Frontal cortex (tissue), 3 donors: ENCODE measurements at regions not wholly inside any gene's neighbourhood (a gene's known extent, or its start where the extent isn't known, plus 50 kb on each side); places are given as distances from the start of the nearest gene placed in this dataset.

Experiments
- DNase-seq, 2 donors: peaks; one replicate each; pipeline ENCODE4 v3.0.0; 2012; ENCODE audit warnings: low spot score in 2 of 2
- FAIRE-seq: peaks from 2 replicates; lab custom pipeline; 2012; peaks lifted over from hg19 to GRCh38; lab: Jason Lieb, UNC
- donor health status: control.
- donor health status: control.
- donor health status: control.

DNA sequence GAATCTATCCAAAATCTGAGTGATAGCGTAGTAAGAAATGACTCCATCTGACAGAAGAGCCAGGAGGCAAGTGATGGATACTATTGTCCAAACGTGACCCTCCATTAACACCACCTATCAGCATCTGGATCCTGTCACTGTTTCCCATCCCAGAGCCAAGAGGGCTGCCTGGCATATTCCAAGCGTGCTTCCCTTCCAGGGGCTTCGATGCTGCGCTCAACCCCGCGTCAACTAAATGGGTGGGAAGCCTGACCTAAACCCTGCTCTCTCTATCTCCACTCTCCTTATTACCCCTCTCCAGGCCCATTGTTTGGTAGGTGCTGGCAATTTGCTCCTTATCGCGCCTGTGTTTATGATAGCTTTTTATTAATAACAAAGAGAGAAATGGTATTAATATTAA is 83.2 kb downstream of the NR2F2 start:
- FAIRE-seq (no peak), DNase-seq (no peak)

DNA sequence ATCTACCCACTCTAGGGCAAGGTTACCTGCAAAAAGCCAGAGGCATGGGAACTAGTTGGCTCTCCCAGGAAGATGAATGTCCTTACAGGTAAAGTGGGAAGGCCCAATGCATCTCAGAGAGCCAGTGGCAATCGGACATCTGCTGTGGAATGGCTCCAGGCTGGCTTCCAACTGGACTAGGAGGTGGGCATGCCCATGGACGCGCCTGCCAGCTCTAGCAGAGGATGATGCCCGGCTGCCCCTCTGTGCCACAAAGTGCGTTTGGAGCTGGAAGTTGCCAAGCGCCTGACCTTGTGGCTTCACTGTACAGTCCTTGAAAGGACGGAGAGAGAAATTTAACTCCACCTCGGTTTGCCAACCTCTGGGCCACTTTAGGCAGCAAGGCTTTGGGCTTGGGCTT is 84.4 kb downstream of the NR2F2 start:
- FAIRE-seq (no peak), DNase-seq (no peak)

DNA sequence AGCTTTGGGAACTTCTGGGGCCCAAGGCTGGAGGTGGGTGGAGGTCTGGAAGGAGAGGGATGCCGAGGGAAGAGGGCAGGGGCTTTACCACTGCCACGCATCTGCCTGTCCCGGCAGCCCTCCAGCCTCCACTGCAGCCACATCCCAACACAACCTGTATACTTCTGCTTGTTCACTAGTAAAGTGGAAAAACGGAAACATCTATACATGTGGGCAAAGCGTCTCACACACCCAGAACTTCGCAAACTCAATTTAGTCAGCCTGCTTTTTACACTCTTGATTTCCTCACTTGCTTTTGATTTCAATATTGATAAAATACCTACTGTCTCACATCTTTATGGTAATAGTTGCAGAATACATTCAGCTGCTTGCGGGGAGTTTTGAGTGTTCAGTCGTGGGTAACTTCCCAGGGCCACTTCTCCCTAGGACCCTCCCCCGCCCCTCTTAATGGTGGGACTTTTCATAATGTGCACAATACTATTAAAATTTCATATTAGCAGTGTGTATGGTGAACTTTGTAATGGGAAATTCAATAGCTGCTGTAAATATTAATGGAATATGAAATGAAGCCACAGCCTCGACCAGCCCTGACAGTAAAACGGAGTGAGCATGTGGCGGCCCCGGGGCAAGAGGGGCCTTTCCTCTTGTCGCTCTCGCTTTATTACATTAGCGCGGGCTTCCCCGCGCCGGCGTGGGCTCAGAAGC is 85.2 kb downstream of the NR2F2 start:
- FAIRE-seq = no peak

DNA sequence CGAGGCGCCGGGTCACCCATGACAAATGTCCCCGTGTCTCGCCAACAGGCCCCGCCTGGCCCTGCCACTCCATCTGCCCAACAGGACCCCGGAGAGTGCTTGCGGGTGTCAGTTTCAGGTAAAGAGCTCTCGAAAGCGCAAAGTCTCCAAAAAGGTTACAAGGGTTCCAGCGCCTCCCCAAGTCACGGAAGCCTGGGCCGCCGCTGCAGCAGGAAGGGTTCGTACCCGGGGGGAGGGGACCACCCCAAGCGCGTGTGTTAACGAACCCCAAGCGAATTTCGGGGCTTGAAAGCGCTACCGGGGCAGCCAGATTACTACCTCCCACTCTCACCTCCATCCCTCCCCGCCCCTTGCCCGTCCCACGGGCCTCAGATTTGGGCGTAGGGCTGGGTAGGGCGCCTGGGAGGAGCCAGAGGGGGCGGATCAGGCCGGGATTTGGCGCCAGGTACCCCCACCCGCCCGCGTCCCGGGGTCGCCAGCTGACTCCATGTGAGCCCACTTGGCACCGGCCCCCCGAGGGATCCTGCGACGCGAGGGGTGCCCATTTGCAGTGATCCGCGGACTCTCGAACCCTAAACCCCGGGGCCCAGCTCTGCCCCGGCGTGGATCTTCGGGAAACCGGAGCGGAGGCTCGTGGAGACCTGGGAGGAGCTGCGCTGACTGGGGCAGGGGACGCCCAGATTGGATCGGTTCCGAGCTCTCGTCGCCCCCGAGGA is 85.9 kb downstream of the NR2F2 start:
- DNase-seq = no peak

More for the DNA sequence above, 85.2 kb downstream of the NR2F2 start:
- no peak for DNase-seq

DNA sequence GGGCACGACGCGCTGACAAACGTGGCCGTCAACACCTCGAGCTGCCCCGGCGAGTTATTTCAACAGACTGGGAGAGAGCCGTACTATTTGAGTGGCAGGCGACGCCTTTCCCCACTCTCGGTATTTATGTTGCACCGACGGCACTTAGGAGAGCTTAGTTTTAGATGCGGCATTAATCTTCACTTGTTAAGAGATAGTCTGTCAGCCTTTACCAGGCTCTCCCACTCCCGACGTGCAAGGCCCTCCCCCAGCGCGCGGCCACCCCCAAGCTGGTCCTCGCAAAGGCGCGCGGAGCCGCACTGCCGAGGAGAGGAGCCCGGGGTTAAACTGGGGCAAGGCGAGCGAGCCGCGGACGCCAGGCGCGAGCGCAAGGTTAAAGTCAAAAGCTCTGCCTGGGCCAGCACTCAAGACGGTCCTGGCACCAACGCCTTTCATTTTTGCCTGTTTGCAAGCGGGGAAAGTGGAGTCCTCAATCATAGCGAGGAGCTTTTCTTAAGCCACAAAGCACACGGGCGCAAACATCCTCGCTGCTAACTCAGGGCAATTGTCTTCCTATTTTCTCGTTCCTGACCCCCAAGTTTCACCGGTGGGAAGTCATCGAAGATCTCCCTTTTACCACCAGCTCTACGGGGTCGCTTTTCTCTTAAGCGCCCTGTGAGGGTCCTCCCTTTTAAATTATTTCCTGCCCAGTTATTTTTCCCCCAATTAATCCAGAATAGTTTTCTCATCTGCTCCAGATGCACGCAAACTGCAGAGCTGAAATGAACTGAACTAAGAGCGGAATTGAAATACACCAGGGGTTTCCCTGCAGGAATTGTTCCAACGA is 86.6 kb downstream of the NR2F2 start:
- DNase-seq (no peak), FAIRE-seq (no peak)

More for the DNA sequence above, 85.9 kb downstream of the NR2F2 start:
- FAIRE-seq = no peak

DNA sequence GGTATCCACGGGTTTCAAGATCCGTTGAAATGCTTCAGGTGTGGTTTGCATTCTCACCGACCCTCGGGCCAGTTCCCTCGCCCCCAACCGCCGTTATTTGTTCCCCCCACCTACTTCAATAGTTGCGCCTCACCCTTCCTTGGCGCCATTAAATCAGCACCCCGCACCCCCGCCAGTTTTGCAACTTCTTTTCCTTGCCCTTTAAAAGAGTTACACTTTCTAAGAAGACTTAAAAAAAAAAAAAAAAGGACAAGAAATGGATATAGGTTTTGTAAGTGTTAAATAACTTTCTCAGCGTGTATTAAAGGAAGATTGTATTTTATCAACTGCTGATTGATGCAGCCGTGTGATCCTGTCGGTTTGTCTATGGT is 87.2 kb downstream of the NR2F2 start:
- no peak for FAIRE-seq
- DNase-seq = no peak

DNA sequence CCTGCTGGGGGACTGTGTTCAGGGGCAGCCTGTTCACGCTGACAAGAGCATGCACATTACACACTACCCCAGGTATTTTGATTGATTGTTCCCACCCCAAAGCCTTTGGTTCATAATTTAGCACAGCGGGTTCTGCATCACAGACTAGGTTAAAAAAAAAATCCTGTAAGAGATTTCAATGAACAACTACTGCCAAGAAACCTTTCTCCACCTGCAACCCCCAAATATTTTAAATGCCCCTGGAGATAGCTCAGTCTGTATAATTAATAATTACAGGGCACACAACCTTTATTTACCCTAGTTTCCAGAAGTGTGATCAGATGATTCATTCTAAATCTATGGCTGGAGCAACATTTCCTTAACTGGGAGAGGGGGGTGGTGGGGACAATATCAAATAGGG is 87.6 kb downstream of the NR2F2 start:
- DNase-seq = no peak

DNA sequence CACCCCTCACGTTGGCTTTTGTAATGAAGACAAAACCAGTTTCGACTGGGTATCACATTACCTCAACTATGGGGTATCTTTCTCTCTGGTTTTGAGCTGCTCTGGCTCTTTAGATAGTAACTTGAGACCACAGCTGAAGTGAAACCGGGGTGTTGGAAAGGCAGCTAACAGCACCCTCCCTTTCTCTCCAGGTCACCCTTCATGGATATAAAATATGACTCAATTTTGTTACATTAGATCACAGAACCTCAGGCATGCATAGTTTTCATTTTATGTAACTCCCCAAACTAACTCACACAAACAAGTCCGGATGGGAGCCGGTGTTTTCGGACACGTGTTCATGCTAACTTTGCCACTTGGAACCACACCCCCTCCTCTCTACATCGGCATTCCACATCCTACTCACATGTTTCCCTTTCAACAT is 90.7 kb downstream of the NR2F2 start:
- DNase-seq = no peak
- no peak for FAIRE-seq

More for the DNA sequence above, 87.6 kb downstream of the NR2F2 start:
- FAIRE-seq = no peak

DNA sequence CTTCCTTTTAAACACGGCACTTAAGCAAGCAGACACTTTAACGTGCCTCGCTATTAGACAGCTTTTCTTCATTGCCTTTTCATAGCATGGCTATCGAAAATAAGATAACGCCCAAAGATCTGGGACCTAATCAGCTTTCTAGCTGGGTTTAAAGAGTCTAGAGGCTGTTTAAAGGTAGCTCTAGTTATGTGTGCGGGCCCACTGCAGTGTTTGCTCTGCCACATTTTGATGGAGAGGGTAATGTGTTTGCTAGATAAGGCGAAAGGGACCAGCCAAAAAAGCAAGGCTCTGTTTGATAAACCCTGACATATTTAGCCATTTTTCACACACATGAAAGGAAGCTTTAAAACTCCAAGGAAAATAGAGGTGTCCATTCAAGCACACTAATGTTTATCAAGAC is 91.6 kb downstream of the NR2F2 start:
- FAIRE-seq (no peak), DNase-seq (no peak)

DNA sequence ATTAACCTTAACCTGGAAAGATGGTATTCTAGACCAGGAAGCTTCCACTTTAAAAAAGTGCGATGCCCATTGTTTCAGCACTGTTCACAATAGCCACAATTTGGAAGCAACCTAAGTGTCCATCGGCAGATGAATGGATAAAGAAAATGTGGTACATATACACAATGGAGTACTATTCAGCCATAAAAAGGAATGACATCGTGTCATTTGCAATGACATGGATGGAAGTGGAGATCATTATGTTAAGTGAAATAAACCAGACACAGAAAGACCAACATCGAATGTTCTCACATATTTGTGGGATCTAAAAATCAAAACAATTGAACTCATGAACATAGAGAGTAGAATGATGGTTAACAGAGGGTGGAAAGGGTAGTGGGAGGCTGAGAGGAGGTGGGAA is 94.2 kb downstream of the NR2F2 start:
- FAIRE-seq = no peak
- no peak for DNase-seq

DNA sequence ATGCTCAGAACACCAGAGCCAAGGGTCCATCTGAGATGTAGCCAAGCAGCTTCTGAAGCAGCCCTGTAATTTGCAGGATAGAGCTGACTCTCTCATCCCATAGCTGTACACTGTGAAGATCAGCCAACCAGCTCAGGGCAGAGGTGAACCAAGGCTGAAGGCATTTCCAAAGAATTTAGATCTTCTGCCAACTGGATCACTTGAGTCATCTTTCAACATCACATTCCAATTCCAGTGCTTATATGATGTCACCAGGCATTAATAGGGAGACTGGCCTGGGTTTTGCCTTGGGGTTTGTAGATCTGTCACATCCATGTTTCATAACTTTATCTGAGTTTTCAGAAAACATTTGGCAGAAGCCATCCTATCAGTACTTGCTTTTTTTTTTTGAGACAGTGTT is 98.2 kb downstream of the NR2F2 start:
- DNase-seq = no peak

DNA sequence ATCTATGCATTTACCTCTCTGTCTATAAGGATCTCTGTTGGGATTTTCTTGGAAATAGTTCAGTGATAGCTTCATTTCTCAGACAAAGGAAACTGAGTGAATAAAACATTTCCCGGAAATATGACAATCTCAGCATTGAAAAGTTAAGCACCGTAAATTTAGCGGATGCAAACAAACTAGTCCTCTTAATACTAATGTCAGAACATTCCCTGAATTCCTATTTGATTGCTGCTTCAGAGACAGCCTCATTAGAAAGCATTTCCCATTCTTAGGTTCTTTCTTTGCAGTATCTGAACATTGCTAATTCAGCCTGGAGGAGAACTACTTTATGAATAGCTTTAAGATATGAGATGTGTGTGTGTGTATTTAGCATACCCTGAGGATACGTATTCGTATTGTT is 101.3 kb downstream of the NR2F2 start:
- FAIRE-seq (no peak), DNase-seq (no peak)

More for the DNA sequence above, 98.2 kb downstream of the NR2F2 start:
- FAIRE-seq = no peak

DNA sequence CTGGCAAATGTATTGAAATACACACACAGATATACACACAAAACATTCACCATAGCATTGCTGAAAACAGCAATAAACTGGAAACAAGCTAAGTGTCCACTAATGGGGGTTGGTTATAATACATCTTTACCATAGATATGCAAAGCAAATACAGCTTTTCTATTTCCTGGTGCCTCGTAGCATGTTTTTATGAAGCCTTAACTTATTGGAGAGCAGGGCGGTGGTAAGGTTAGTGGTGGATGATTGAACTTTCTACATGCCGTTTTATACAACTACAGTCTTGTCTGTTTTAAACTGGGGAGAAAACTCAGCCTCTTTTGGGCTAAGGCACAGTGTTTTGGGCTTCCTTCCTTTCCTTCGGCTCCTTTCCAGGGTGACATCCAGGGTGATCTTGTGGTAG is 104.5 kb downstream of the NR2F2 start:
- no peak for DNase-seq
- FAIRE-seq = no peak

DNA sequence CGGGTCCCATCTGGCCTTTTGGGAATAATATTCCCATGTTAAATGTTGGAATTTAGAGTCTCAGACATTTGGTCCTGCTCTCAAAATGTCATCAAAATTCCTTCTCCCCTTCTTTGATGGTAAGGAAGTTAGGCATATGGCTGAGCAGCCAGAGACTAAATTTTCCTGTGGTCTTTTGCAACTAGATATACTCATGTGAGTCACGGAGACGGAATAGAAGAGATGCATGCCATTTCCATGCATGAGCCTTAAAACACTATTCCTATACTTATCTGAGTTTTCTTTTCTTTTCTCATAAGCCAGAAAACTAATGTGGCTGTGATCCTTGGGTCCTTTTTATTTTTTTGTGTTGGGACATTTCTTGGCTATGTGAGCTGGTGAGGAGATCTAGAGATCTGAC is 105.3 kb downstream of the NR2F2 start:
- DNase-seq = no peak
- no peak for FAIRE-seq

DNA sequence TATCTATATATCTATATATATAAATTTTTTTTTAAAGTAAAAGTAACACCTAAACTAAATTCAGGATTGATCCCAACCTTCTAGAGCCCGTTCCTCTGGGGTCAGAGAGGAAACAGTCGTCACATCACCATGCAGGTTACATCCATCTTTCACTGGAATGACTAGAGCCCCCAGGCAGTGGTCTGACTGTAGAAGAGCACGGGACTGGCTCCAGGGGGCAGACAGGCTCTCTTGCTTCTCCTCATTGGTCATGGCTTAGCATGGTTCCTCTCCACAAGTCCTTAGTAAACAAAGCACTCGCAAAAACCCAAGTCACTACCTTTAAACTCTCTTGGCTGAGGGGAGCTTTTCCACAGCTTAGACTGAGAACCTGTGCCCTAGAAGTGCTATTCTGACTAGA is 110.5 kb downstream of the NR2F2 start:
- DNase-seq (no peak), FAIRE-seq (no peak)

DNA sequence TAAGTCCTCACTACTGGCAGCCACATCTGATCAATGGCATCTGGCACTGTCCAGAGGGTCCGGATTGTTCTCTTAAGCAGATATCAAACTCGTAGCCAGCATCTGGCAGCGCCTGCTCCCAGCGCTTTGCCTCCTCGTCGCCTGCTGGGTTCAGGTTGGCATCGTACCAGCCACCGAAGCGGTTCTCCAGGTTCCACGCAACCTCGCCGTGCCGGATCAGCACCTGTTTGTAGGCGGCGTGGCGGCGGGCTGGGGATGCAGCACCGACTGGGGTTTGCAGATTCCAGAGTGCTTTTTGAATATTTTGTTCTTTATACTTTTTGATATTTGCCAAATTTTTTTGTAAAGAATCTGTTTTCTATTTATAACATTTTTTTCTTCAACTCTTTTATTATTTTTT is 111.6 kb downstream of the NR2F2 start:
- FAIRE-seq = no peak
- DNase-seq = no peak

DNA sequence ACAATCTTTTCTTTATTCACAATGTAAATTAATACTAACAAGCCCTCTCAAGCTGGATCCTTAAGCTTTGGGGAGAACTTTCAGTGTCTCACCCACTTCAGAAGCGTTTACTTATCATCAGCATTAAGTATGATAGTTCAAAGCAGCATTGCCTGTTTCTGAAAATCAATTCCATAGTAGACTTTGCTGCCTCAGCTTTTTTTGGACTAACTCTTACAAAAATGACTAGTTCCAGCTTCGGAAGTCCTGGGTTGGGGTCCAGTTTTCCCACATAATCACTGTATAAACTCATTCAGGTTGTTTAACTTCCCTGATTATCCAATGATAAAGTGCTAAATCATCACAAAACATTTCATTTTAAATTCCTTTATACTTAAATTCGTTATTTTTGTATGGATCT is 114.4 kb downstream of the NR2F2 start:
- DNase-seq (no peak), FAIRE-seq (no peak)

DNA sequence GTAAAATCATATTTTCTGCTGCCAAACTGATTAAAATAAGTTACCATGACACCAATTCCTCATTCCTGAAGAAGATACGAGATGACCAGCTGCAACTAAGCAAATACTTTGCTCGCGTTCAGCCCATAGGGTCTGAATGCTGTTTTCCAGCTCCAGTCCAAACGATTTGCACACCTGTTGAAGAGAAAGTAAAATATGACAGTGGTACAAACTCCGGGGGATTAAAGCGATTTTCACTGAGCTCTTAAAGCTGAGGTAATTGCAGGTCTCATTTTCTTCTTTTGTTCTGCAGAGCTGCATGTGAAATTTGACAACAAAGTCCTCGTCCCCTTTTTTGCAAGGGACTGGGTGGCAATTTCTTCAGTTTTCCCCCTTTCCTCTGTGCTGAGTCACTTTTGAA is 118.4 kb downstream of the NR2F2 start:
- DNase-seq (no peak), FAIRE-seq (no peak)

DNA sequence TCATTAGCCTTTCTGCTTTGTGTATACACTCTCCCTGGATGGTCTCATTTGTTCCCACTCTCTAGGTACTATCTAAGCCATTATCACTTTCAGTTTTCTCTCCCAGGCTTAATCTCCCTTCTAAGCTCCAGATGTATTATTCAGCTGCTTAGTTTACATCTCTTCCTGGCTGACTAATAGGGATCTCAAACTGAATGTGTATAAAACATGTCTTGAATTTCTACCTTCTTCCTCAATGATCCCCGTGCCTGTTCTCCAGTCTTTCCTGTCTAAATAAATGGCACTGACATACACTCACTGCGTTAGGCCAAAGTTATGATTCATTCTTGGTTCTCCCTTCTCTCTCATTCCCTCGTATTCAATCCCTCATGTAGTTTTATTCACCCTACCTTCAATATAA is 127.3 kb downstream of the NR2F2 start:
- DNase-seq = no peak
- no peak for FAIRE-seq

DNA sequence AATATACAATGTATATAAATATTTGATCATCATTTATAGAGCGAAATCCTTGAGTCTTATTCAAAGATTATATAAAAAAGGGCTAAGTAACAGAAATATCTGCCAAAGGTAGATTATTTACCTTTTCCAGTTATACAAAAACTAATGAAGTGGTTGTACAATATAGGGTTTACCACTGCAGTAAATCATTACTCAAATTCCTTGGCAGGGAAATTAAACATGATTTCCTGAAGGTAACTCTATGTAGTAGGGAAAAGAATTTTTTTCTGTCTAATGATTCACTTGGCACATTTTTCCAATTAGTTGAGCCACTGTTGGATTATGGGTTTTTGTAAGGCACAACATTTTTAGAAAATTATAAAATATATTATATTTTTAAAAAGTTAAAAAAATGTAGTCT is 129.6 kb downstream of the NR2F2 start:
- no peak for DNase-seq
- no peak for FAIRE-seq
